ENCODE measurements at regions not wholly inside any gene's neighbourhood (a gene's known extent, or its start where the extent isn't known, plus 50 kb on each side); places are given as distances from the start of the nearest gene placed in this dataset.

DNA sequence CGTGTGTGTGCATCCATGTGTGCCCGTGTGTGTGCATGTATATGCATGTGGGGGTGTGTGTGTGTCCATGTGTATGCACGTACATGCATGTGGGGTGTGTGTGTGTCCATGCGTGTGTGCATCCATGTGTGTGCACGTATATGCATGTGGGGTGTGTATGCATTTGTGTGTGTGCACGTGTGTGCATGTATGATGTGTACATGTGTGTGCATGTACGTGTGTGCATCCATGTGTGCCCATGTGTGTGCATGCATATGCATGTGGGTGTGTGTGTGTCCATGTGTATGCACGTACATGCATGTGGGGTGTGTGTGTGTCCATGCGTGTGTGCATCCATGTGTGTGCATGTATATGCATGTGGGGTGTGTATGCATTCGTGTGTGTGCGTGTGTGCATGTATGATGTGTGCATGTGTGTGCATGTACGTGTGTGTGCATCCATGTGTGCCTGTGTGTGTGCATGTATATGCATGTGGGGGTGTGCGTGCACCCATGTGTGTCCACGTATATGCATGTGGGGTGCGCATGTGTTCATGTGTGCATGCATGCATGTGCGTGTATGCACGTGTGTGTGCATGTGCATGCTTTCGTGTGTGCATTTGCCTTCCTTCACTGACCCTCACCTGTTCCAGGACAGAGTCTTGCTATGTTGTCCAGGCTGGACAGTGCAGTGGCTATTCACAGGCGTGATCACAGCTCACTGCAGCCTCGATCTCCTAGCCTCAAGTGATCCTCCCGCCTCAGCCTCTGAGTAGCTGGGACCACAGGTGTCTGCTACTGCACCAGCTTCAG, 129.6 kb upstream of the TNRC6C start:
- no peak for DNase-seq (ENCODE audit: extremely low spot score)
- no peaks in the 10 kb centered on the region for H3K27me3 ChIP-seq
- peaks cover 33 to 41% (median 39%) of the 10 kb centered on the region in 4 donors for H3K4me1 ChIP-seq
- H3K9me3 ChIP-seq = no peaks in the 10 kb centered on the region
- peak overlapping the region in 1 of 4 donors; percentile 83 for H3K27ac ChIP-seq (replicated peaks in 1 of 4)
- no peaks in the 10 kb centered on the region for H3K36me3 ChIP-seq
- H3K4me3 ChIP-seq = no peak overlapping the region
- TF ChIP-seq POLR2A (IDR thresholded peaks at IDR 0.05; ENCODE audit: low read depth) = no peak
- TF ChIP-seq POLR2AphosphoS5 (IDR thresholded peaks at IDR 0.05) = no peak
- TF ChIP-seq, protein P1, sequence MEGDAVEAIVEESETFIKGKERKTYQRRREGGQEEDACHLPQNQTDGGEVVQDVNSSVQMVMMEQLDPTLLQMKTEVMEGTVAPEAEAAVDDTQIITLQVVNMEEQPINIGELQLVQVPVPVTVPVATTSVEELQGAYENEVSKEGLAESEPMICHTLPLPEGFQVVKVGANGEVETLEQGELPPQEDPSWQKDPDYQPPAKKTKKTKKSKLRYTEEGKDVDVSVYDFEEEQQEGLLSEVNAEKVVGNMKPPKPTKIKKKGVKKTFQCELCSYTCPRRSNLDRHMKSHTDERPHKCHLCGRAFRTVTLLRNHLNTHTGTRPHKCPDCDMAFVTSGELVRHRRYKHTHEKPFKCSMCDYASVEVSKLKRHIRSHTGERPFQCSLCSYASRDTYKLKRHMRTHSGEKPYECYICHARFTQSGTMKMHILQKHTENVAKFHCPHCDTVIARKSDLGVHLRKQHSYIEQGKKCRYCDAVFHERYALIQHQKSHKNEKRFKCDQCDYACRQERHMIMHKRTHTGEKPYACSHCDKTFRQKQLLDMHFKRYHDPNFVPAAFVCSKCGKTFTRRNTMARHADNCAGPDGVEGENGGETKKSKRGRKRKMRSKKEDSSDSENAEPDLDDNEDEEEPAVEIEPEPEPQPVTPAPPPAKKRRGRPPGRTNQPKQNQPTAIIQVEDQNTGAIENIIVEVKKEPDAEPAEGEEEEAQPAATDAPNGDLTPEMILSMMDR (IDR thresholded peaks at IDR 0.05) = no peak
- TF ChIP-seq EP300 (IDR thresholded peaks at IDR 0.05) = no peak
- intact Hi-C loops (cut with DNase I) = no loop called here
- WGBS = 95% methylated on average over 19 of the region's 21 CpGs

- peak; percentile 13 to 25 for TF ChIP-seq POLR2AphosphoS5 (IDR thresholded peaks at IDR 0.05)
- TF ChIP-seq, protein P1 (IDR thresholded peaks at IDR 0.05) = no peak
- Histone ChIP-seq H3K4me1 (peaks cover 42 to 50% (median 47%) of the 10 kb centered on the region in 4 donors), H3K4me3 (no peak overlapping the region), H3K27ac (replicated peaks in 1 of 4) (peak overlapping the region; percentile 69 to 83 (median 77)), H3K27me3 (no peaks in the 10 kb centered on the region), H3K36me3 (no peaks in the 10 kb centered on the region), H3K9me3 (no peaks in the 10 kb centered on the region)
- intact Hi-C loops (cut with DNase I) = no loop called here
- DNase-seq (ENCODE audit: extremely low spot score) = no peak
- WGBS = 41% methylated on average over 9 of the region's 16 CpGs
Observed at GRCh38 chr17:77829843-77830799, 128.4 kb upstream of the TNRC6C start.

DNA sequence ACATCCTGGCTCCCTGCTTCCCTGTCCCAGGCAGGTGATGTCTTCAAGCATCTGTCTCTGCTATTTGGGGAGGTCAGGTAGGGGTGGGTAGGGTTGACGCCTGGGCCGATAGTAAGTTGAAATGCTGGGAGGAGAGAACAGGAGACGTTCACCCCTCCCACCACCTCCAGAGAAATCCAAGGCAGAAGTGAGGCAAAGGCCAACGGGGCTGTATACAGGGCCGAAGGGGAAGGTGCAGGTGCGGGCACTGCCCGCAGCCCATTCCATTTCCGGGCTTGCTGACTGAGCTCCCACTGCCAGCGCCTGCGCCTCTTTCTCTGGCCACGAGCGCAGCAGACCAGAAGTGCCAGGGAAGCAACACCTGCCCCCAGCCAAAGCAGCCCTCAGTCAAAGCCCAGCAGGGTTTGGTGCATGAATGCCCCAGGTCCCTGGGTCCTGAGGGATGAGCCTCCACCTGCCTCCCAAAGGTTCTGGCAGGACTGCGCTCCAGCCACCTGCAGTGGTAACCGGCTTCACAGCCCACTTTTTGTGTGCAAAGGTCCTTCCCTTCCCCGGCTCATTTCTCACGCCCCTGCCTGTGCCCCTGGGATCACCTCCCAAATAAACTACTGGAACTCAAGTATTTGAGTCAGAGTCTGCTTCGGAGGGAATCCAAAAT, 127.6 kb upstream of the TNRC6C start:
- 68% methylated on average over 10 of the region's 17 CpGs for WGBS
- Histone ChIP-seq H3K36me3 (no peaks in the 10 kb centered on the region), H3K27me3 (no peaks in the 10 kb centered on the region), H3K9me3 (no peaks in the 10 kb centered on the region), H3K4me3 (no peak overlapping the region), H3K27ac (replicated peaks in 1 of 4) (peak overlapping the region; percentile 69 to 83 (median 77)), H3K4me1 (peaks cover 42 to 51% (median 47%) of the 10 kb centered on the region in 4 donors)
- no peak for DNase-seq (ENCODE audit: extremely low spot score)
- intact Hi-C loops (cut with DNase I) = no loop called here
- TF ChIP-seq POLR2A (IDR thresholded peaks at IDR 0.05; ENCODE audit: low read depth) (no peak), EP300 (IDR thresholded peaks at IDR 0.05) (no peak), POLR2AphosphoS5 (IDR thresholded peaks at IDR 0.05) (no peak)
- TF ChIP-seq, protein P1 (IDR thresholded peaks at IDR 0.05) = no peak

DNA sequence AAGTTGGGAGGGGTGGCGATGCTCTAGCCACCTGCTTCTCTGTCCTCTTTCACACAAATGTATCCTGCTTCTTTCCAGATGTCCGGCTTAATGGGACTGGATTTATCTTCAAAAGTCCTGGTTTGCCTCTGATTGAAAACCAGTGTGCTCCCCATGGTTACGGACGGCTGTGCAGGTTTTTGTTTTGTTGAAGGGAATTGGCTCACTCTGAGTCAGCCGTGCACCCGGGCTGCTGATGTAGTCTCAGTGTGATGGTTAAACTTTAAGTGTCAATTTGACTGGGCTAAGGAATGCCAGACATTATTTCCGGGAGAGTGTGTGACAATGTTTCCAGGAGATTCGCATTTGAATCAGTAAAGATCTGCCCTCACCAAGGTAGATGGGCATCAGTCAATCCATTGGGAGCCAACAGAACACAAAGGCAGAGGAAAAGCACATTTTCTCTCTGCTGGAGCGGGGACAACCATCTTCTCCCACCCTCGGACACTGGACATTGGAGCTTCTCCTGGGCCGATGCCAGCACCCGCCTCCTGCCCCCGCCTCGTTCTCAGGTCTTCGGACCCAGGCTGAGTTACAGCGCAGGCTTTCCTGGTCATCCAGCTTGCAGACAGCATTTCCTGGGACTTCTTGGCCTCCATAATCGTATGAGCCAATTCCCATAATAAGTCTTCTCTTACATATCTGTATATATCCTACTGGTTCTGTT, 126.9 kb upstream of the TNRC6C start:
- Histone ChIP-seq H3K4me3 (no peak overlapping the region), H3K27me3 (no peaks in the 10 kb centered on the region), H3K36me3 (no peaks in the 10 kb centered on the region), H3K4me1 (peaks cover 42 to 51% (median 47%) of the 10 kb centered on the region in 4 donors), H3K9me3 (no peaks in the 10 kb centered on the region), H3K27ac (replicated peaks in 1 of 4) (peak overlapping the region; percentile 69 to 83 (median 77))
- no peak for DNase-seq (ENCODE audit: extremely low spot score)
- TF ChIP-seq POLR2A (IDR thresholded peaks at IDR 0.05; ENCODE audit: low read depth) (no peak), POLR2AphosphoS5 (IDR thresholded peaks at IDR 0.05) (no peak), EP300 (IDR thresholded peaks at IDR 0.05) (no peak)
- TF ChIP-seq, protein P1 (IDR thresholded peaks at IDR 0.05) = no peak
- intact Hi-C loops (cut with DNase I) = no loop called here
- 66% methylated on average over 16 of the region's 17 CpGs for WGBS
